UCSD-AML1 (cell line): ENCODE measurements at regions not wholly inside any gene's neighbourhood (a gene's known extent, or its start where the extent isn't known, plus 50 kb on each side); places are given as distances from the start of the nearest gene placed in this dataset.
"Not testable (repeated sequence)": the region's sequence is repeated elsewhere in the genome, so short reads cannot be mapped to it uniquely, and the experiment has no call there.

Experiments used
- DNase-seq: peaks from one replicate; lab custom pipeline; 2025; ENCODE audit not compliant: unreplicated experiment; lab: John Stamatoyannopoulos, UW

GRCh38 chr5:158522776-158523175 lies 576.9 kb downstream of the EBF1 start:
- DNase-seq, result no peak

DNA sequence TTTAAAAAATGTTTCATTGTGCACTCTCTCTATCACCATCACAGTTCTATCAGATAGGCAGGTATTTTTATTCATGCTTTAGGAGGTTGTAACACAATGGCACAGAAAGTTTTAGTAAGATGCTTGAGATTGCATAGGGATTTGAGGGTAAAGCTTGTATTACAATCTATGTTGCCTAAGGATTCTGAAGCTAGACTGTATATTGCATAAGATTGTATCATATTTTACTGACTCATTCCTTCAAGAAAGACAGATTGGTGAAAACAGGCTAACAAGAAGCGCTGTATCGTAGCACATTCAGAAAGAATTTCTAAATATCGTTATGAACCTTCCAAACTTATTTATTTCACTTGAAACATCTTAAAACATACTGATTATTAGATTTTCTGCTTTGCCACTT lies 577.7 kb downstream of the EBF1 start:
- no peak for DNase-seq

DNA sequence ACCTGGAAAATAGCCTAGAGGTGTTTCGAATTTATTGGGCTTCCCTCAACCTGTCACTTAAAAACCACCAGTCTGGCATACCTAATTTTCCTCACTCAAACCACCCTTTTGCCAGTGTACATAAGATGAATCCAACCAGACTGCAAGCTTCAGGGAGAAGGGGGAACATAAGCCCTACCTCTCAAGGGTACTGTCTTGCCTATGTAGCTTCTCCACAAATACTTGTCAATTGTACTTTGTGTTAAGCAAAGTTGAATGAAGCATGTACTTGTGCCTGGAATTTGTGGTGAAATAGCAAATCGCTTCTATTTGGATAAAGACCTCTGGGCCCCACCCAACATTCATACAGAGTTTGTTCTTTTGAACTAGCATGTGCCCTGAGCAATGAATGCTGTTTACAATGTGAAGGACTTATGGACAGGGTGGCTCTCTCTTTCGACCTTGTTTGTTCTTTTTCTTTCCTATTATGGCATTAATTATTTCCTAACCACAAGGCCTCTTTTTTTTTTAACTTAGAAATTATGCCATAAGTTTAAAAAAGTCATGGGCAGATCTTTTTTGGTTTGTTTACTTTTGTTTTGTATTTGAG lies 580.2 kb downstream of the EBF1 start:
- DNase-seq, result no peak

DNA sequence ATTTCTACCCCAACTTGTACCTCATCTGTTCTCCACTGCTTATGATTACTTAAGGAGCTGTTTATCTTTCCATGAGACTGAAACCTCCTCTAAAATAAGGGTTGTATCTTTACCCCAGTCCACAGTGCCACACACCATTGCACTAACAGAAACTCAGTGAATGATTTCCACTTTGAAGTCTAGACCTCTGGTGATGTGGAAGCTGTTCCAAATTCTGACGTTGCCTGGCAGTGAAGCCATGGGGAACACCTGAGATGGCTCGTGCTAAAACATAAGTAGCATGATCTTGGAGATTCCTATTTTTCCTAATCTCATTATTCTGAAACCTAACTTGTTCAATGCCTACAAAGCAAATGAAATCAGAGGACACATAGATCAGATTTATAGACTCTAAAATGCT lies 583.2 kb downstream of the EBF1 start:
- no peak for DNase-seq

- no peak for DNase-seq
Measured at GRCh38 chr5:158514986-158515359, 584.7 kb downstream of the EBF1 start.

- DNase-seq, result no peak
Measured at GRCh38 chr5:158514319-158514985, 585.3 kb downstream of the EBF1 start.

DNA sequence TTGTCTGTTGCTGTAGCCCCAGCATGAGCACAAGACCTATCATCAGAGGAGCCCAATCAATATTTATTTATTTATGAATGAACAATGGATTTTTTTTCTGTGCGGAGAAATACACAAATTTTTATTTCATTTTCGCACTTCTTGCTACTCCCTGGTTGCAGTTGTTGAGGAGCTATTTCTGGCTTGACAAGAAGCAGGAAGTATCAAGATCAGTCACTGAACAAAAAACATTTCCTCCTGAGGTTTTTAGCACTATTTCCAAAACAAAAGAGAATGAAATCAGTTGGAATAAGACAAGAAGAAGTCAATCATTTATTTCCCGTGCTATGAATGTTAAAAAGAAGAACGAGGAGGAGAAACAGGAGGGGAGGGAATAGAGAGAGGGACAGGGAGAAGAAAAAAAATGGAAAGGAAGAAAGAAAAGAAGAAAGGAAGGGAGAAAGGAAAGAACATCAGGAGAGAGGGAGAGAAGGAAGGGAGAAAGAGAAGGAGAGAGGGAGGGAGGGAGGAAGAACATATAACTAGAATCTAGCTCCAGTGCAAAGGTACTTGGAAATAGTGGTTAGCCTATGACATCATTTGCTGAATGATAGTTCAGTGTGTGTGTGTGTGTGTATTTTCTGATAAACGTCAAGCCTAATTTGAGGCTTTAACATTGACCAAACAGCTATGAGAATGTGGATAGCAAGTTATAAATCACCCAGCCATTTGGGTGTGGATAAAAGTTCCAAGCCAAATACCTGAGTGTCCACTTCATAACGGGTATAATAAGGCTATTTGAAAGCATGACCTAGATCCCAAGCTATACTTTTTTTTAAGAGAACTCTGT lies 586.0 kb downstream of the EBF1 start:
- DNase-seq, result no peak

DNA sequence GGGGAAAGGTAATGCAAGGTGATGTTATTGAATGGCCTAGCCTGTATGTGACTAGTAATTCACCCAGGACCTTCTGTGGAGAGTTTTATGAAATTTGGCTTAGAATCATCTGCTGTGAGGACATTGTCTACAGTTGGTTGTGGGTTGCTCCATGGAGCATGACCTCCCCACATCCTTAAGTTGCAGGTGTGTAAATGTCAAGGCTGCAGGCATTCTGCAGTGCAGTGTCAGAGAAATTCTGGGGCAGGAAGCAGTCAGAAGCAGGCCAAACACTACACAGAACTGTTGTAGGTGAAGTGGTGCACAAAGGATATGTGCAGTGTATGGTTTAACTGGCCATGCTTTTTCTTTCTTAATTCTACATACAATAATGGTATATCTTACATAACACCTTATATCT lies 588.3 kb downstream of the EBF1 start:
- DNase-seq, result no peak

- no peak for DNase-seq
Measured at GRCh38 chr5:158510479-158510878, 589.2 kb downstream of the EBF1 start.

DNA sequence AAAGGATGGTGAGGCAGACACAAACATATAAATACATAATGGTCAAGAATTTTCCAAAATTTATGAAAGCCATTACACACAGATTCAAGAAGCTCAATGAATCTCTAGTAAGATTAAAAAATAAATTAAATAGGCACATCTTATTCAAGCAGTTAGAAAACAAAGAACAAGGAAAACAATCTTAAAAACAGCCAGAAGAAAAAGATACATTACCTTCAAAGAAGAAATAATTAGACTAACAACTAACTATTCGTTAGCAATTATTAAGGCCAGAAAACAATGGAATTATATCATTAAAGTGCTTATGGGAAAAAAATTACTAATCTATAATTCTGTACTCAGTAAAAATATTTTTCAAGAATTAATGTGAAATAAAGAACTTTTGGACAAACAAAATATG lies 593.1 kb downstream of the EBF1 start:
- no peak for DNase-seq

- no peak for DNase-seq
Measured at GRCh38 chr5:158502686-158503085, 597.0 kb downstream of the EBF1 start.

- no peak for DNase-seq
Measured at GRCh38 chr5:158499892-158500418, 599.8 kb downstream of the EBF1 start.

- no peak for DNase-seq
Measured at GRCh38 chr5:158499075-158499891, 600.4 kb downstream of the EBF1 start.

GRCh38 chr5:158496624-158497023 lies 603.1 kb downstream of the EBF1 start:
- no peak for DNase-seq

- no peak for DNase-seq
Measured at GRCh38 chr5:158494541-158494940, 605.2 kb downstream of the EBF1 start.

GRCh38 chr5:158494044-158494443 lies 605.7 kb downstream of the EBF1 start:
- not testable (repeated sequence) for DNase-seq

- DNase-seq, result no peak
Measured at GRCh38 chr5:158492841-158493242, 606.9 kb downstream of the EBF1 start.

DNA sequence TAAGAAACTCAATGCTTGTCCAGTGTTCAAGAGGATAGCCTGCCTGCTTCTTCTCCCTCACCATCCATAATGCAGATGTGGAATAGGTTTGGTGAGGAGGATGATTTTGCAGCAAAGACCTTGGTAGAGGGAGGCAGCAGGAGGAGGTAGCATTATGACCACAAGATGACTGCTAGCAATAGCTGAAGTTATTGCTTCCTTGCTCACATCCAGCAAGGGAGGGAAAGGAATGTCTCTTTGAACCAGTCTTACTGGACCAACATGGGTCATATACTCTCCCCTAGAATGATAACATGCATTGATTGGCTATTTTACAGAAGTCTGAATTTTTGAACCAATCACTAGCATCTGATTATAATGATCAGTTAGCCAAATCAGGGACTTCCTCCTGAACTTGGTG lies 607.6 kb downstream of the EBF1 start:
- no peak for DNase-seq

GRCh38 chr5:158487664-158488063 lies 612.1 kb downstream of the EBF1 start:
- DNase-seq, result no peak

DNA sequence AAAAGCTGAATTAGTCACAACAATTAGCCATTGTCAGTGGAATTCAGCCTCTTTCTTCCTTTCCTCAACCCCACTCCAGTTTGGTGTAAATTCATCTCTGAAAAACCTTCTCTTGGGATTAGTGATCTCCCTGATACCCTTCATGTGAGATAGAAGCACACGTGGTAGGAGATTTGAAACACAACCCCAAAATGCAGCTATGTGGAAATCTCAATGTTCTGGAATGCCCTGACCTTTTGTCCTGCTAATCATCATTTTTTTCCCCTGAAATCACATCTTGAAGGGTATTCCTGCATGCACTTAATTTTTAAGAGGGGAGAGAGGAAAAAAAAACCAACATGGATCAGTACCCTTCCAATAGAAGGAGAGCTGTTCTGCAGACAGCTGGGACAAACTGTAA lies 612.6 kb downstream of the EBF1 start:
- DNase-seq, result no peak

DNA sequence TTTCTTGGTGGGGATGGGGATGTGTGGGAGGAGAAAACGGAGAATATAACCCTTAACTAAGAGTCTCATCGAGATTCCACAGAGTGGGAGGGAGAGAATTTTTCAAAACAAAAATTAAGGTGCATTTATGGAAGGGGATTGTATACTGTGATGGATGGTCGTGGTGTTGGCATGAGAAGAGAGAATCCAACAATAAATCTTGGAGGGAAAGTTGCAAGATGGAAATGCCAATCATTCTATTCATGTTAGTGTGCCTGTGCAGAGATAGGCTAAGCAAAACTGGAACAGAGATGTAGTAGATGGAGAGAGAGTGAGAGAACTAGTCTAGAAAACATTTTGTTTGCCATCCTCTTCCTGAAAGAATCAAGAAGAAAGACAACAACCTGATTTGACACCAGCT lies 613.1 kb downstream of the EBF1 start:
- DNase-seq, result no peak
